ENCODE measurements at regions not wholly inside any gene's neighbourhood (a gene's known extent, or its start where the extent isn't known, plus 50 kb on each side); places are given as distances from the start of the nearest gene placed in this dataset.
A peak's percentile ranks its signal among the peaks of the same experiment; 100 is the strongest.

- Histone ChIP-seq H3K9me3 (no peaks in the 10 kb centered on the region), H3K27ac (no peak overlapping the region), H3K4me1 (no peaks in the 10 kb centered on the region), H3K27me3 (no peaks in the 10 kb centered on the region), H3K36me3 (no peaks in the 10 kb centered on the region), H3K4me3 (no peak overlapping the region)
- ATAC-seq (peak; percentile 29), DNase-seq (no peak)
- TF ChIP-seq, protein P1, sequence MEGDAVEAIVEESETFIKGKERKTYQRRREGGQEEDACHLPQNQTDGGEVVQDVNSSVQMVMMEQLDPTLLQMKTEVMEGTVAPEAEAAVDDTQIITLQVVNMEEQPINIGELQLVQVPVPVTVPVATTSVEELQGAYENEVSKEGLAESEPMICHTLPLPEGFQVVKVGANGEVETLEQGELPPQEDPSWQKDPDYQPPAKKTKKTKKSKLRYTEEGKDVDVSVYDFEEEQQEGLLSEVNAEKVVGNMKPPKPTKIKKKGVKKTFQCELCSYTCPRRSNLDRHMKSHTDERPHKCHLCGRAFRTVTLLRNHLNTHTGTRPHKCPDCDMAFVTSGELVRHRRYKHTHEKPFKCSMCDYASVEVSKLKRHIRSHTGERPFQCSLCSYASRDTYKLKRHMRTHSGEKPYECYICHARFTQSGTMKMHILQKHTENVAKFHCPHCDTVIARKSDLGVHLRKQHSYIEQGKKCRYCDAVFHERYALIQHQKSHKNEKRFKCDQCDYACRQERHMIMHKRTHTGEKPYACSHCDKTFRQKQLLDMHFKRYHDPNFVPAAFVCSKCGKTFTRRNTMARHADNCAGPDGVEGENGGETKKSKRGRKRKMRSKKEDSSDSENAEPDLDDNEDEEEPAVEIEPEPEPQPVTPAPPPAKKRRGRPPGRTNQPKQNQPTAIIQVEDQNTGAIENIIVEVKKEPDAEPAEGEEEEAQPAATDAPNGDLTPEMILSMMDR (IDR thresholded peaks at IDR 0.05), result no peak
- intact Hi-C loops (cut with DNase I), result no loop called here
These were observed 179.1 kb upstream of the SH3BP4 start for GRCh38 chr2:234772733-234773060.

DNA sequence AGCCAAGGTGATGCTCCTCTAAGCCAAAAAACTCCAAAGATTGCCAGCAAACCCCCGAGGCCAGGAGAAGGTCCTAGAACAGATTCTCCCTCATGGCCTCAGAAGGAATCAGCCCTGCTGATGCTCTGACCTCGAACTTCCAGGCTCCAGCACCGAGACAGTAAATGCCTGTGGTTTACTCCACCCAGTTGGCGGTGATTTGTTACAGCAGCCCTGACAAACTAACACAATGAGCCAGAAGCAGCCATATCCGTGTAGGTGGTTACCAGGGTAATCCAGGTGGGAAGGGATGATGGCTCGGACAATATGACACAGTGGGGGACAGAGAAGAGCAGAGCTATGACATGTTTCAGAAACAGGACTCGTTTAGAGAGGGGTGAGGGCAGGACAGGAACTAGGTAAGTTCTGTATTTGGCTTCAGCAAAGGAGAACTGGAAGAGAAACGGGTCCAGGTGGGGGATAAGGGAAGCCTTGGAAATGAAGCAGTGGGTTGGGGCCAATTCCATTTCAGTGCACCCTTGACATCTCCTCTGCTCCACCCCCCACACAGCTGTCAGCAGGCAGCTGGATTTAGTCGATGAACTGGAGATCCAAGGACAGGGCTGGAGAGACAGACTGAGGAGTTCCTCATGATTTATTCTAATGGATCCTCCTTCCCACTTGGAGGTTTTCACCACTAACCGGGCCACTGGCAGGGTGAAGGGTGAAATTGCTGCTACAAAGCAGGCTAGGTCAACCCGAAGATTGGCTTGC lies 179.7 kb upstream of the SH3BP4 start:
- H3K27ac ChIP-seq, result no peak overlapping the region
- H3K27me3 ChIP-seq, result no peaks in the 10 kb centered on the region
- no peaks in the 10 kb centered on the region for H3K36me3 ChIP-seq
- H3K4me1 ChIP-seq, result no peaks in the 10 kb centered on the region
- TF ChIP-seq, protein P1 (IDR thresholded peaks at IDR 0.05), result no peak
- DNase-seq (peak in 1 of 4 donors; percentile 28), ATAC-seq (peak; percentile 54)
- H3K9me3 ChIP-seq, result no peaks in the 10 kb centered on the region
- intact Hi-C loops (cut with DNase I), result no loop called here
- H3K4me3 ChIP-seq, result no peak overlapping the region

DNA sequence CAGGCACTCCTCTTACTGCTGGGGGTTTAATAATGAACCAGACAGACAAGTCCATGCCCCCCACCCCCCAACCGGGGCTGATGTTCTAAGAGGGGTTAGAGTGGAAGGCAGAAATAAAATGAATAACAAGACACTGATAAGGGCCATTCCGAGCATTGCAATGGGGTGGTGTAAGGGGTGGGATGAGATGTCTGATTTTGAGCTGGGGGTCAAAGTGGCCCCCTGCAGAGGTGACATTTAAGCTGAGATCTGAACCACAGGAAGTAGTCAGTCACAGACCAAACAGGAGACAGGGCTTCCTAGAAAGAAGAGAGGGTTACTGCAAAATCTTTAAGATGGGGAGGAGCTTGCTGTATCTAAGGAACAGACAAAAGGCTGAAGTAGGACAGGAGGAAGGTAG lies 180.6 kb upstream of the SH3BP4 start:
- Histone ChIP-seq H3K4me3 (no peak overlapping the region), H3K4me1 (no peaks in the 10 kb centered on the region), H3K9me3 (no peaks in the 10 kb centered on the region), H3K27me3 (no peaks in the 10 kb centered on the region), H3K36me3 (no peaks in the 10 kb centered on the region), H3K27ac (no peak overlapping the region)
- TF ChIP-seq, protein P1 (IDR thresholded peaks at IDR 0.05), result no peak
- intact Hi-C loops (cut with DNase I), result no loop called here
- DNase-seq (no peak), ATAC-seq (no peak)

DNA sequence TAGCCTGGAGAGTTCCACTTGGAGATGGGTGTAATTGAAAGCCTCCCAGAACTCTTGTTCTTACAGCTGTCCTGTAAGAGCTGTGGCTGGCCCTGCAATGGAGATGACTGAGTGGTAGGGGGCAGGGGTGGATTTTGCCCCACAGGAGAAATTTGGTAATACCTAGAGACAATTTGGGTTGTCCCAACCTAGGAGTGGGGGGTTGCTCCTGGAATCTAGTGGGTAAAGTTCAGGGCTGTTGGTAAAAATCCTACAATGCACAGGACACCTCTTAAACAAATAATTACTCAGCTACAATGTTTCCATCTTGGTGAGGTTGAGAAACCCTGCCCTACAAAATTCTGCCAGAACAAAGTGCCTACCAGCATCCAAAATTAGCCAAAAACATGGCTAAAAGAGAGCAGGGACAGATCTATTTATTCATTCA lies 181.1 kb upstream of the SH3BP4 start:
- Histone ChIP-seq H3K27ac (no peak overlapping the region), H3K27me3 (no peaks in the 10 kb centered on the region), H3K4me1 (no peaks in the 10 kb centered on the region), H3K36me3 (no peaks in the 10 kb centered on the region), H3K4me3 (no peak overlapping the region), H3K9me3 (no peaks in the 10 kb centered on the region)
- ATAC-seq (no peak), DNase-seq (no peak)
- intact Hi-C loops (cut with DNase I), result no loop called here
- TF ChIP-seq, protein P1 (IDR thresholded peaks at IDR 0.05), result no peak

GRCh38 chr2:234770031-234770506 lies 181.7 kb upstream of the SH3BP4 start:
- Histone ChIP-seq H3K27me3 (no peaks in the 10 kb centered on the region), H3K4me3 (no peak overlapping the region), H3K36me3 (no peaks in the 10 kb centered on the region), H3K9me3 (no peaks in the 10 kb centered on the region), H3K27ac (no peak overlapping the region), H3K4me1 (no peaks in the 10 kb centered on the region)
- TF ChIP-seq, protein P1 (IDR thresholded peaks at IDR 0.05), result no peak
- peak; percentile 61 for ATAC-seq
- peak in 2 of 4 donors; percentile 82 to 90 for DNase-seq
- intact Hi-C loops (cut with DNase I), result no loop called here

All from left lung (tissue), 4 donors.